GM19468 (cell line): ENCODE measurements at regions not wholly inside any gene's neighbourhood (a gene's known extent, or its start where the extent isn't known, plus 50 kb on each side); places are given as distances from the start of the nearest gene placed in this dataset.
A peak's percentile ranks its signal among the peaks of the same experiment; 100 is the strongest.
"Not testable (repeated sequence)": the region's sequence is repeated elsewhere in the genome, so short reads cannot be mapped to it uniquely, and the experiment has no call there.

Experiments used
- ATAC-seq: cut with Tn5 transposase; IDR thresholded peaks from one replicate; pipeline ENCODE4 v1.9.1; 2021; ENCODE audit warnings: mild to moderate bottlenecking, moderate library complexity, moderate number of reproducible peaks; ENCODE audit not compliant: unreplicated experiment; ENCODE audit errors: extremely low read depth

GRCh38 chr3:168684519-168684918 is 588.8 kb upstream of the GOLIM4 start:
- no peak for ATAC-seq

DNA sequence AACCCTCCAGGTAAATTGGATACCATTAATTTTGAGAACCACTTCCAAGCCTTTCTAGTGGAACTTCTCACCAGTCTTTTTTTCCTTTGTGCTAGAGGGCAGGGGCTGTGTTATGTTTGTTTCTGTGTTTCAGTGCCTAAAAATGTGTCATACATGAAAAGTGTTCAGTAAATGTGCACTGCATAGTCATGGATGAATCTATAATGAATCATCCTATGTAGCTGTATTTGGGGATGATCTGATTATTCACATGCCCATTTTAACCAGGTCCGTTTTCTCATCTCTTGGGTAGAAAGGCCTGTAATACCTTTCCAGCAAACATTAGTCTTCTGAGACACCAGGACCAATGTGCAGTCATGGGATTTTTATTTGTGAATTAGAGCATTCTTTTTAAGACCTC is 583.0 kb upstream of the GOLIM4 start:
- no peak for ATAC-seq

- no peak for ATAC-seq
Measured at GRCh38 chr3:168671091-168671490, 575.4 kb upstream of the GOLIM4 start.

DNA sequence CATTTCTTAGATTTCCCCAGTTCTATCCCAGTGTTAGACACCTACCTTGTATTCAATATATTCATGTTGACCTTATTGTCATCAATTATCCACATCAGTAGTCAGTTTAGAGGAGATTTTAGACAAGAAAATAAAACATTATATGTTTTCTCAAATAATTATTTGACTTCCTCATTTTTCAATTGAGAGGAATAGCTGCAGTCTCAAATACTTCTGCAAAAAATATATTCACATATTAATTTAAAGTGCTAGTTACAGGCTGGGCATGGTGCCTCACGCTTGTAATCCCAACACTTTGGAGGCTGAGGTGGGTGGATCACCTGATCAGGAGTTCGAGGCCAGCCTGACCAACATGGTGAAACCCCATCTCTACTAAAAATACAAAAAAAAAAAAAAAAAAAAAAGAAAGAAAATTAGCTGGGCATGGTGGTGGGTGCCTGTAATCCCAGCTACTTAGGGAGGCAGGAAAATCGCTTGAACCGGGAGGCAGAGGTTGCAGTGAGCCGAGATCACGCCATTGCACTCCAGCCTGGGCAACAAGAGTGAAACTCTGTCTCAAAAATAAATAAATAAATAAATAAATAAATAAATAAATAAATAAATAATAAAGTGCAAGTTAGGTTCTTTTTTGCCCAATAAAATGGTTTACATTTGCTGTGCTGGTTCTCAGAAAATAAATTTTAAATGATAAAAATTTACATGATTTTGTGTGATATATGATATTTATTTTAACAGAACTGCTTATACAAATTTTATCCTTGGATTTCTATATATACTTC is 565.3 kb upstream of the GOLIM4 start:
- ATAC-seq = not testable (repeated sequence)

DNA sequence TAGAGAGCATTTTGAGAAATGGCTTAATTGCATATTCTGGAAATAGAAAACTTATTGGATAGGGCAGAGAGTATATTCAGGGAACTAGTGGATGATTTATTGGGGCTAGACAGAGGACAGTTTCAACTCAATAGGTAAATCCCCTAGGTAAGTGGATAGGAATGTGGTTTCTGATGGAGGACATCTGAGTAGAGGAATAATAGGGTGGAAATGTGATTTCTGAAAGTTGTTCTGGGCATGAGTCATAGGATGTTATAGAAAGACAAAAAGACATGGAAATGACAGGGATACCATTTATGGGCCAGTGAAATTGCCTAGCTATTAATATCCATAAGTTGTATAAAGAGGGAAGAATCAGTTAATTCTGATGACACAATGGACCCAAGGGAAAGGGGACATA is 563.3 kb upstream of the GOLIM4 start:
- ATAC-seq = no peak

DNA sequence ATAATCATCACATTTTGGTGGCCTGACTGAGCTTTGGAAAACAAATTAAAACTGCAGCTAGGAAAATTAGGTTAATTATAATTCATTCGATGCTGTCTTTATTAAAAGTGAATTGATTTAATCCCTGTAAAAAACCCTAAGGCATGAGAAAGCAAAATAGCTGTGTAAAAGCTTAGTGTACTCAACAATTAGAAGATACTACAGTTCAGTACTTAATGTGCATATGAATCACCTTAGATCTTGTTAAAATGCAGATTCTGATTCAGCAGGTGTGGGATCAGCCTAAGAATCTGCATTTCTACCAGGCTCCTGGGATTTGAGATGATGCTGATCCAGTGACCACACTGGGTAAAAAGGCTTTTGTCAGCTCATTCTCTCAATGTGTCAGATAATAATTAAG is 559.9 kb upstream of the GOLIM4 start:
- ATAC-seq = no peak

DNA sequence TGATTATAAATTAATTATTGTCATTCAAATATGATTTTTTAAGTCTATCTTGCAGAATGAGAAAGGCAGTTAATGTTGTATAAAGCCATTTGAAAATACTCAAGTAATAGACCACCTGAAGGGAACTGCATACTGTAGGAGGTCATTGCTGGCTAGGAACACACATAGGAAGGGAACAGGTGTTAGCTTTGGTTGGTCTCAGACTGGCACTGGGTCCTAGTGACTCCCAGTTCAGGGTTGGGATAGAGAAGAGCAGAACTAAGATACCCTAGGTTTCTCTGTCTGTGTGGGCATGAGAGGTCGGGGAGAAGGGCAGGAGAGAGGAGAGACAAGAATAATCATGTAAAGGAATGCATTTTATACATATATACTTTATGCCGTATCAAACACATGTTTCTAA is 559.0 kb upstream of the GOLIM4 start:
- ATAC-seq = no peak

- ATAC-seq = no peak
Measured at GRCh38 chr3:168653255-168653654, 557.5 kb upstream of the GOLIM4 start.

DNA sequence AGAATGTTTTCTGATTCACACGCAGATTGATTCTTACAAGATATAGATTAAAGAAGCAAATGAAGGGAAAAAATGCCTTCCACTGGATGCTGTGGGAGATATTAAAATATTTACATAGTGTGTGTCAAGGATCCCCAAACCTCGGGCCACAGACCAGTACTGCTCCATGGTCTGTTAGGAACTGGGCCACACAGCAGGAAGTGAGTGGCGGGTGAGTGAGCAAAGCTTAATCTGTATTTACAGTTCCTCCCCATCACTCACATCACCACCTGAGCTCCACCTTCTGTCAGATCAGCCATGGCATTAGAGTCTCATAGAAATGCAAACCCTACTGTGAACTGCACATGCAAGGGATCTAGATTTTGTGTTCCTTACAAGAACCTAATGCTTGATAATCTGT is 552.6 kb upstream of the GOLIM4 start:
- ATAC-seq = no peak

DNA sequence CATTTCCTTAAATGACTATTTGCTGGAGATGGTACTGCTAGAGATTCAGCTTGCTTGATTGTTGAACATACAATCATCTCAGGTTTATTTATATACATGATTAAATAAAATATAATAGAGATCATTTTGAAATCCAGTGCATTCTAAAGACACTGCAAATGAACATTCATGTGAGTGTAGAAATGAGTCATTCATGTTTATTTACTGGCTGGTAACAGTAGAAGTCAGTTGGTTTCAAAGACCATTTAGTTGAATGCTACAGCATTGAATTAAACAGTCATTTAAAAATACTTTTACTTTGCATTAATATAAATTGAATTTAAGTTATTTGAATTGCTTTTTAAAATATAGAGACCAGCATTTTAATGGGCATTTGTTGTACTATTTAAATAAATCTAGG is 551.9 kb upstream of the GOLIM4 start:
- no peak for ATAC-seq

- ATAC-seq = no peak
Measured at GRCh38 chr3:168645180-168645579, 549.5 kb upstream of the GOLIM4 start.

DNA sequence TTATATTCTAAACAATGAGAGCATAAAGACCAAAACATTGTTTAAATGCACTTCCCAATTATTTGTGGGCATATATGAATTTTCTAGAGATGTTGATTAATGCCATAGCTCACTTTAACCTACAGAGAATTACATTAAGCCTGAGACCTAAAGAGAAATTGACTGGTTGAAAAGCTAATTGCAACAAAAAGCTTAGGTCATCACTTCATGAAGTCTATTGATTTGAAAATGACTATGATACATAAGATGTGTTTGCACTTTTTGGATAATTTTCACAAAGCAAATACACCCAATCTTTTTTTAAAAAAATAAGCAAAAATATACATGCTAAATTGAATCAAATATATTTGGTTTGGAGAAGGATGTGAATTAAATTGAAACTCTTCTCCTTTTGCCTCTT is 532.8 kb upstream of the GOLIM4 start:
- ATAC-seq = no peak

- ATAC-seq = no peak
Measured at GRCh38 chr3:168625477-168625876, 529.8 kb upstream of the GOLIM4 start.

DNA sequence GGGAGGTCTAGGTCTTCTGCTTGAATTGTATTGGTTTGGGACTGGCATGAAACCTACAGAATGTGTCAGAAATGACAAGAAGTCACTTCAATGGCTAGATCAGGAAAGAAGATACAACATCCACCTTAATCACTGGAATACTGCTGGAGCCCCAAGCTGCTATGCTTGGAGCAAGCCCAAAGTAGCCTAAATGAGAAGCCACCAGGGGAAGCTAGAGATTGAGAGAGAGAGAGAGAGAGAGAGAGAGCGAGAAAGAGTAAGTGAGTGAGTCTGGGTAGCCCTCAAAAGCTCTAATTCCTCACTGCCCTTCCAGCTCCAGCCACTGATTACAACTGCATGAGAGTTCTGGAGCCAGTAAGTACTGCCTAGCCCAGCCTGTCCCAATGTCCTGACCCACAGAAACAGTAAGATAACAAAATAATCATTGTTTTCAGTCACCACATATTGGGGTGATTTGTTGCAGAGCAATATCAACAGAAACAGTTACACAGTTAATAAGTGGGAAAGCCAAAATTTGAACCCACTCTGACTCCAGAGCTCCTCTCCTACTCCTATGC is 529.2 kb upstream of the GOLIM4 start:
- no peak for ATAC-seq

- ATAC-seq = no peak
Measured at GRCh38 chr3:168624195-168624594, 528.5 kb upstream of the GOLIM4 start.

DNA sequence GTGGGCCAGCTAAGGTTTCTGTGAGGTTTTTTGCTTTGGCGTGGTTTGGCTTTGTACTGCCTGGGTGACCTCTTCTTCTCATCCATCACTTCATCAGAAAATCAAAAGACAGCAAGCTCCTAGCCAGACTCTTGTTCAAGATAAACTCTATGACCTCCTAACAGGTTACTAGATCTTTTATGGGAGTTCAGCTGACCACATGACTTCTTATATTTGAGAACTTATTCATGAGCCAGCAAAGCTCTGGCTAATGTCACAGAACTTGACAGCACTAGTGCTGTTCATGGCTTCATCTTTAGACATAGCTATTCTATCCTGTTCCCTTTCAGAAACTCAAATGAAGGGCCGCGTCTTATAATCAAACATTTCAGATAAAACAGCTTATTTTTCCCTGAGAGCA is 527.1 kb upstream of the GOLIM4 start:
- ATAC-seq = no peak

DNA sequence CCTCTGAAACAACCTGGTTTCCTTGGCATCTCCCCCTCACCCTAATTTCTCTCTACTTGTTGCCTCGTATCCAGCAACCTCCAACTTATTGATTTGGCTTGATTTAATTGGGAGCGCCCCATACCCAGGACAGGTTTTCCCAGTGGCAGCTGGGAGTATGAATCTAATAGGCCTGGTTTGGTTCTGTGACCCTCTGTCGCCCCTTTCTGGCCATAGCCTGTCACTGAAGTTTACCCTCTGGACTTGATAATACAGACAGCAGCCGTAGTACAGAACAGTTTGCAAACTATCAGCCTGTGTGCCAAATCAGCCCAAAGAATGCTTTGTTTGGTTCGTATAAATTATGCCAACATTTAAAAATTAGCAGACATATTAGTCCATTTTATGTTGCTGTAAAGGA is 525.1 kb upstream of the GOLIM4 start:
- no peak for ATAC-seq

GRCh38 chr3:168618827-168619470 is 523.2 kb upstream of the GOLIM4 start:
- no peak for ATAC-seq

GRCh38 chr3:168617658-168618057 is 521.9 kb upstream of the GOLIM4 start:
- no peak for ATAC-seq

DNA sequence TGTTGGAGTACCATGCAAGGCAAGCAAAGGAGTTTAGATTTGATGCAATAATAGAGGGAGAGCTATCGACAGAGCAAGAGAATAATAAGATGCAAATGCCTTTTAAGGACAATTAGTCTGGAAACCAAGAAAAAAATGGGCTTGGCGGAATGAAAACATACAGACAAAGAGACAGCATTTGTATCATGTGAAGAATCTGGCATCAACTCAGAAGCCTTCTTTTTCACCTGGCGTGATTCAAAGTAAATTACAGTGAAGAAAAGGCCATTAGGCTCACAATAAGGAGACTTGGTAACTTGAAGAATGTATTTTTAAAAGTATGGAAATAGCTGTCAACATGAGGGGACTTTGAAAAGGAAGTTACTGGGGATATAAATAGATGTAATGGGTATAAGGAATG is 521.2 kb upstream of the GOLIM4 start:
- ATAC-seq = no peak

GRCh38 chr3:168615493-168616020 is 519.8 kb upstream of the GOLIM4 start:
- peak; percentile 20 for ATAC-seq
